GM23338 (cell line): ENCODE measurements at regions not wholly inside any gene's neighbourhood (a gene's known extent, or its start where the extent isn't known, plus 50 kb on each side); places are given as distances from the start of the nearest gene placed in this dataset.

ENCODE experiments used
- ATAC-seq: fragments of 200-7000 bp; cut with Tn5 transposase; 3 replicates; pipeline ENCODE4 v1.9.1; 2020
- DNase-seq: peaks from one replicate; pipeline ENCODE4 v3.0.0-alpha.2; 2015; ENCODE audit warnings: low spot score
- H2AFZ ChIP-seq: fragments of 200-600 bp; sonication (generic); 2 replicates; pipeline ENCODE4 v1.8.0; 2016; ENCODE audit warnings: antibody characterized with exemption, mild to moderate bottlenecking, moderate library complexity
- H3F3A ChIP-seq: fragments of 200-600 bp; sonication (generic); replicated peaks from 2 replicates; pipeline ENCODE4 v1.8.0; 2017; ENCODE audit warnings: antibody characterized with exemption, mixed run types, low read depth
- H3K27ac ChIP-seq: fragments of 200-600 bp; sonication (generic); 2 replicates; pipeline ENCODE4 v1.6.1; 2016; ENCODE audit warnings: low read depth
- H3K27me3 ChIP-seq: fragments of 200-600 bp; sonication (generic); 2 replicates; pipeline ENCODE4 v1.8.0; 2016; ENCODE audit warnings: mild to moderate bottlenecking, mixed run types, moderate library complexity; ENCODE audit not compliant: insufficient read depth
- H3K36me3 ChIP-seq: fragments of 200-600 bp; sonication (generic); 2 replicates; pipeline ENCODE4 v1.8.0; 2016; ENCODE audit warnings: mild to moderate bottlenecking; ENCODE audit not compliant: insufficient read depth
- H3K4me1 ChIP-seq: fragments of 200-600 bp; sonication (generic); 2 replicates; pipeline ENCODE4 v1.8.0; 2016; ENCODE audit warnings: mild to moderate bottlenecking, moderate library complexity; ENCODE audit not compliant: insufficient read depth
- H3K4me2 ChIP-seq: fragments of 200-600 bp; sonication (generic); 2 replicates; pipeline ENCODE4 v1.7.1; 2017; ENCODE audit warnings: mixed run types
- H3K4me3 ChIP-seq: fragments of 200-600 bp; sonication (generic); 2 replicates; pipeline ENCODE4 v1.6.1; 2016; ENCODE audit warnings: mixed run types
- H3K79me2 ChIP-seq: fragments of 200-600 bp; sonication (generic); replicated peaks from 2 replicates; pipeline ENCODE4 v1.8.0; 2017; ENCODE audit warnings: mild to moderate bottlenecking; ENCODE audit not compliant: insufficient read depth
- H3K9me2 ChIP-seq: fragments of 200-600 bp; sonication (generic); 2 replicates; pipeline ENCODE4 v1.8.0; 2017; ENCODE audit not compliant: insufficient read depth
- H4K20me1 ChIP-seq: fragments of 200-600 bp; sonication (generic); replicated peaks from 2 replicates; pipeline ENCODE4 v1.8.0; 2017; ENCODE audit warnings: mild to moderate bottlenecking; ENCODE audit not compliant: insufficient read depth
- H3K27ac Mint-ChIP-seq: 2 replicates; pipeline ENCODE4 v1.8.0; 2020; ENCODE audit warnings: inconsistent platforms, mild to moderate bottlenecking, moderate library complexity, mixed read lengths
- H3K27me3 Mint-ChIP-seq: 3 replicates; pipeline ENCODE4 v1.8.0; 2022; ENCODE audit warnings: low read depth, mild to moderate bottlenecking, moderate library complexity, mixed read lengths, inconsistent platforms; ENCODE audit not compliant: insufficient read depth, poor library complexity
- H3K36me3 Mint-ChIP-seq: 3 replicates; pipeline ENCODE4 v1.8.0; 2021; ENCODE audit warnings: low read depth, mild to moderate bottlenecking, inconsistent platforms, moderate library complexity, mixed read lengths
- H3K4me1 Mint-ChIP-seq: 3 replicates; pipeline ENCODE4 v1.8.0; 2020; ENCODE audit warnings: mild to moderate bottlenecking, inconsistent platforms, mixed read lengths
- H3K4me3 Mint-ChIP-seq: 3 replicates; pipeline ENCODE4 v1.8.0; 2021; ENCODE audit warnings: moderate library complexity, mild to moderate bottlenecking, inconsistent platforms, mixed read lengths
- H3K9me3 Mint-ChIP-seq: 3 replicates; pipeline ENCODE4 v1.8.0; 2020; ENCODE audit warnings: moderate library complexity, mild to moderate bottlenecking, inconsistent platforms, mixed read lengths
- CREB1 ChIP-seq: fragments of 250-450 bp; sonication (Bioruptor Pico); IDR thresholded peaks from 2 replicates; pipeline ENCODE4 v1.5.0; 2020; ENCODE audit warnings: low read depth, mild to moderate bottlenecking, moderate library complexity
- EZH2phosphoT487 ChIP-seq: fragments of 200-600 bp; sonication (generic); IDR thresholded peaks from one replicate; pipeline ENCODE4 v1.8.1; 2018; ENCODE audit warnings: antibody characterized with exemption; ENCODE audit not compliant: unreplicated experiment
- JUNB ChIP-seq: IDR thresholded peaks from one replicate; pipeline ENCODE4 v1.6.1; 2016; ENCODE audit warnings: antibody characterized with exemption; ENCODE audit not compliant: unreplicated experiment
- NANOG ChIP-seq: IDR thresholded peaks from 2 replicates; pipeline ENCODE4 v1.6.1; 2016; ENCODE audit warnings: antibody characterized with exemption, borderline replicate concordance
- POLR2AphosphoS5 ChIP-seq: IDR thresholded peaks from 2 replicates; pipeline ENCODE4 v1.6.1; 2016; ENCODE audit warnings: antibody characterized with exemption, low read depth
- STAT1 ChIP-seq: IDR thresholded peaks from one replicate; pipeline ENCODE4 v1.6.1; 2016; ENCODE audit warnings: antibody characterized with exemption; ENCODE audit not compliant: unreplicated experiment
- ZNF114 ChIP-seq: fragments of 250-450 bp; sonication (Bioruptor Pico); IDR thresholded peaks from 2 replicates; pipeline ENCODE4 v1.5.0; 2020; ENCODE audit warnings: mild to moderate bottlenecking, moderate library complexity
- TF ChIP-seq, protein P1 (sequence below): fragments of 250-450 bp; sonication (Bioruptor Pico); IDR thresholded peaks from 2 replicates; pipeline ENCODE4 v1.5.0; 2020; ENCODE audit warnings: mild to moderate bottlenecking, moderate library complexity
- TF ChIP-seq, protein P2 (sequence below), 2 experiments: fragments of 200-600 bp in 1 of 2; sonication (generic) in 1 of 2; conservative IDR thresholded peaks; 2 replicates each; pipeline versions ENCODE4 v1.5.1 to v1.6.1; 2016 to 2017; ENCODE audit warnings: antibody characterized with exemption in 2 of 2, low read depth in 2 of 2, mild to moderate bottlenecking in 2 of 2, moderate library complexity in 1 of 2

DNA sequence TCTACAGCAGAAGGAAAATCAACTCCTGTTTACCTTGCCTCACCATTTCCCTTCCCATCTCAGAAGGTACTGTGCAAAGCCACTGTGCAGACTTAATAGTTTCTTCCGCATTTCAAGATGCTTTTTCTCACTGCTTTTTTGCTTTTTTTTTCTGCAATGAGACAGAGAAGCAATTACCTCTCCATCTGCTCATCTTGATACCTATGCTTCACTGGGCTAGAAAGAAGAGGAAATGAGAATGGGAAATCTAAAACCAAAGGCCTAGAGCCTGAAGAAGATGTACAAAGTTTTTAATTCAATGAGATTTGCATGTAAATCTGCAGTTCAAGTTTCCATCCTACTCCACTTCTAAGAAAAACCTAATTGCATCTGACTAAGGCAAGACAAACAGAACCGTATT lies 238.1 kb upstream of the SETMAR start (continued):
- TF ChIP-seq, protein P1, sequence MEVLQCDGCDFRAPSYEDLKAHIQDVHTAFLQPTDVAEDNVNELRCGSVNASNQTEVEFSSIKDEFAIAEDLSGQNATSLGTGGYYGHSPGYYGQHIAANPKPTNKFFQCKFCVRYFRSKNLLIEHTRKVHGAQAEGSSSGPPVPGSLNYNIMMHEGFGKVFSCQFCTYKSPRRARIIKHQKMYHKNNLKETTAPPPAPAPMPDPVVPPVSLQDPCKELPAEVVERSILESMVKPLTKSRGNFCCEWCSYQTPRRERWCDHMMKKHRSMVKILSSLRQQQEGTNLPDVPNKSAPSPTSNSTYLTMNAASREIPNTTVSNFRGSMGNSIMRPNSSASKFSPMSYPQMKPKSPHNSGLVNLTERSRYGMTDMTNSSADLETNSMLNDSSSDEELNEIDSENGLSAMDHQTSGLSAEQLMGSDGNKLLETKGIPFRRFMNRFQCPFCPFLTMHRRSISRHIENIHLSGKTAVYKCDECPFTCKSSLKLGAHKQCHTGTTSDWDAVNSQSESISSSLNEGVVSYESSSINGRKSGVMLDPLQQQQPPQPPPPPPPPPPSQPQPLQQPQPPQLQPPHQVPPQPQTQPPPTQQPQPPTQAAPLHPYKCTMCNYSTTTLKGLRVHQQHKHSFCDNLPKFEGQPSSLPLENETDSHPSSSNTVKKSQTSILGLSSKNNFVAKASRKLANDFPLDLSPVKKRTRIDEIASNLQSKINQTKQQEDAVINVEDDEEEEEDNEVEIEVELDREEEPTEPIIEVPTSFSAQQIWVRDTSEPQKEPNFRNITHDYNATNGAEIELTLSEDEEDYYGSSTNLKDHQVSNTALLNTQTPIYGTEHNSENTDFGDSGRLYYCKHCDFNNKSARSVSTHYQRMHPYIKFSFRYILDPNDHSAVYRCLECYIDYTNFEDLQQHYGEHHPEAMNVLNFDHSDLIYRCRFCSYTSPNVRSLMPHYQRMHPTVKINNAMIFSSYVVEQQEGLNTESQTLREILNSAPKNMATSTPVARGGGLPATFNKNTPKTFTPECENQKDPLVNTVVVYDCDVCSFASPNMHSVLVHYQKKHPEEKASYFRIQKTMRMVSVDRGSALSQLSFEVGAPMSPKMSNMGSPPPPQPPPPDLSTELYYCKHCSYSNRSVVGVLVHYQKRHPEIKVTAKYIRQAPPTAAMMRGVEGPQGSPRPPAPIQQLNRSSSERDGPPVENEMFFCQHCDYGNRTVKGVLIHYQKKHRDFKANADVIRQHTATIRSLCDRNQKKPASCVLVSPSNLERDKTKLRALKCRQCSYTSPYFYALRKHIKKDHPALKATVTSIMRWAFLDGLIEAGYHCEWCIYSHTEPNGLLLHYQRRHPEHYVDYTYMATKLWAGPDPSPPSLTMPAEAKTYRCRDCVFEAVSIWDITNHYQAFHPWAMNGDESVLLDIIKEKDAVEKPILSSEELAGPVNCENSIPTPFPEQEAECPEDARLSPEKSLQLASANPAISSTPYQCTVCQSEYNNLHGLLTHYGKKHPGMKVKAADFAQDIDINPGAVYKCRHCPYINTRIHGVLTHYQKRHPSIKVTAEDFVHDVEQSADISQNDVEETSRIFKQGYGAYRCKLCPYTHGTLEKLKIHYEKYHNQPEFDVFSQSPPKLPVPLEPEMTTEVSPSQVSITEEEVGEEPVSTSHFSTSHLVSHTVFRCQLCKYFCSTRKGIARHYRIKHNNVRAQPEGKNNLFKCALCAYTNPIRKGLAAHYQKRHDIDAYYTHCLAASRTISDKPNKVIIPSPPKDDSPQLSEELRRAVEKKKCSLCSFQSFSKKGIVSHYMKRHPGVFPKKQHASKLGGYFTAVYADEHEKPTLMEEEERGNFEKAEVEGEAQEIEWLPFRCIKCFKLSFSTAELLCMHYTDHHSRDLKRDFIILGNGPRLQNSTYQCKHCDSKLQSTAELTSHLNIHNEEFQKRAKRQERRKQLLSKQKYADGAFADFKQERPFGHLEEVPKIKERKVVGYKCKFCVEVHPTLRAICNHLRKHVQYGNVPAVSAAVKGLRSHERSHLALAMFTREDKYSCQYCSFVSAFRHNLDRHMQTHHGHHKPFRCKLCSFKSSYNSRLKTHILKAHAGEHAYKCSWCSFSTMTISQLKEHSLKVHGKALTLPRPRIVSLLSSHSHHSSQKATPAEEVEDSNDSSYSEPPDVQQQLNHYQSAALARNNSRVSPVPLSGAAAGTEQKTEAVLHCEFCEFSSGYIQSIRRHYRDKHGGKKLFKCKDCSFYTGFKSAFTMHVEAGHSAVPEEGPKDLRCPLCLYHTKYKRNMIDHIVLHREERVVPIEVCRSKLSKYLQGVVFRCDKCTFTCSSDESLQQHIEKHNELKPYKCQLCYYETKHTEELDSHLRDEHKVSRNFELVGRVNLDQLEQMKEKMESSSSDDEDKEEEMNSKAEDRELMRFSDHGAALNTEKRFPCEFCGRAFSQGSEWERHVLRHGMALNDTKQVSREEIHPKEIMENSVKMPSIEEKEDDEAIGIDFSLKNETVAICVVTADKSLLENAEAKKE = no peak

DNA sequence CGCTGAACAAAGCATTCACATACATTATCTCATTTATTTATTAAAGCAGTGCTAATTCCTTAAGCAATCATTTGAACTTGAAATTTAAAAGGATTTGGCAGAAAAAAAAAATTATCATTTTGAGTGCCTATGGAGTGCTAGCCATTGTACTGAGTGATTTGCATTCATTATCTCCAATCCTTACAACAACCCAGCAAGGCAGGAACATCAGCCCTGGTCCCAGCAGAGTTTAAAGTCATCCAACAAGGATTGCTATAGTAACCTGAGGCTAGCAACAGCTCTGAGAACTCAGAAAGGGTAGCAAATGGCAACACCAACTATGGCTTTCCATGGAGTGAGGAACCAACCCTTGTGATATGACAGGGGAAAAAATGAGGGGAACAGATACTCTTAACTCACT lies 237.6 kb upstream of the SETMAR start:
- Mint-ChIP-seq H3K4me1 (peaks cover 11% of the 10 kb centered on the region), H3K27me3 (peaks cover 3% of the 10 kb centered on the region)
- ATAC-seq = no peak
- TF ChIP-seq, protein P1 = no peak
- TF ChIP-seq, protein P2, sequence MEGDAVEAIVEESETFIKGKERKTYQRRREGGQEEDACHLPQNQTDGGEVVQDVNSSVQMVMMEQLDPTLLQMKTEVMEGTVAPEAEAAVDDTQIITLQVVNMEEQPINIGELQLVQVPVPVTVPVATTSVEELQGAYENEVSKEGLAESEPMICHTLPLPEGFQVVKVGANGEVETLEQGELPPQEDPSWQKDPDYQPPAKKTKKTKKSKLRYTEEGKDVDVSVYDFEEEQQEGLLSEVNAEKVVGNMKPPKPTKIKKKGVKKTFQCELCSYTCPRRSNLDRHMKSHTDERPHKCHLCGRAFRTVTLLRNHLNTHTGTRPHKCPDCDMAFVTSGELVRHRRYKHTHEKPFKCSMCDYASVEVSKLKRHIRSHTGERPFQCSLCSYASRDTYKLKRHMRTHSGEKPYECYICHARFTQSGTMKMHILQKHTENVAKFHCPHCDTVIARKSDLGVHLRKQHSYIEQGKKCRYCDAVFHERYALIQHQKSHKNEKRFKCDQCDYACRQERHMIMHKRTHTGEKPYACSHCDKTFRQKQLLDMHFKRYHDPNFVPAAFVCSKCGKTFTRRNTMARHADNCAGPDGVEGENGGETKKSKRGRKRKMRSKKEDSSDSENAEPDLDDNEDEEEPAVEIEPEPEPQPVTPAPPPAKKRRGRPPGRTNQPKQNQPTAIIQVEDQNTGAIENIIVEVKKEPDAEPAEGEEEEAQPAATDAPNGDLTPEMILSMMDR (conservative IDR thresholded peaks at IDR 0.05; ENCODE audit: low read depth in 2 of 2) = no peak
- TF ChIP-seq CREB1 (no peak), POLR2AphosphoS5 (no peak), NANOG (no peak), STAT1 (no peak), EZH2phosphoT487 (no peak), ZNF114 (CRISPR knock-in tag) (no peak), JUNB (no peak)

More for the DNA sequence above, 237.6 kb upstream of the SETMAR start:
- Histone ChIP-seq H3F3A (no peaks in the 10 kb centered on the region), H3K36me3 (no peaks in the 10 kb centered on the region), H3K27me3 (no peaks in the 10 kb centered on the region), H4K20me1 (no peaks in the 10 kb centered on the region), H2AFZ (no peak overlapping the region), H3K4me2 (no peak overlapping the region), H3K4me3 (no peak overlapping the region), H3K27ac (no peak overlapping the region), H3K9me2 (peaks cover 18% of the 10 kb centered on the region; the same call in 1 of the 2 replicates), H3K4me1 (peaks cover 33% of the 10 kb centered on the region), H3K79me2 (no peaks in the 10 kb centered on the region)
- Mint-ChIP-seq H3K9me3 (peaks cover 80% of the 10 kb centered on the region), H3K27ac (no peak overlapping the region), H3K4me3 (no peak overlapping the region), H3K36me3 (no peaks in the 10 kb centered on the region; the same call in 1 of the 3 replicates)
- no peak for DNase-seq
